SK-N-SH (cell line): ENCODE measurements at regions not wholly inside any gene's neighbourhood (a gene's known extent, or its start where the extent isn't known, plus 50 kb on each side); places are given as distances from the start of the nearest gene placed in this dataset.

Experiments used
- CTCF ChIA-PET: fragments of 300-600, 350-600 bp; formaldehyde crosslinking; extraction: SDS; loops from one replicate; lab custom pipeline; 2021; lab: Yijun Ruan, JAX
- POLR2A ChIA-PET: fragments of 350-600 bp; sonication (Branson Sonifier 250); formaldehyde crosslinking; extraction: SDS; loops from one replicate; lab custom pipeline; 2020; ENCODE audit warnings: antibody characterized with exemption, inconsistent platforms; lab: Yijun Ruan, JAX
- DNase-seq: peaks from one replicate; pipeline ENCODE4 v3.0.0; 2012
- H2AFZ ChIP-seq: fragments of 200-600 bp; sonication (generic); 2 replicates; pipeline ENCODE4 v1.8.1; 2016; ENCODE audit warnings: antibody characterized with exemption, mild to moderate bottlenecking, low read depth
- H3F3A ChIP-seq: fragments of 200-600 bp; sonication (generic); replicated peaks from 2 replicates; pipeline ENCODE3; 2016; ENCODE audit warnings: antibody characterized with exemption, mild to moderate bottlenecking; ENCODE audit not compliant: insufficient read depth
- H3K27ac ChIP-seq, 2 experiments: fragments of 200-500 bp in 1 of 2; fragments of 200-600 bp in 1 of 2; sonication (Bioruptor generic) in 1 of 2; sonication (generic), shearing (Covaris generic) in 1 of 2; 2 replicates each; pipeline versions ENCODE4 v1.5.1 to v1.6.1; 2014 to 2016; ENCODE audit warnings: low read depth in 2 of 2, inconsistent platforms in 1 of 2, low read length in 1 of 2, mild to moderate bottlenecking in 1 of 2, mixed read lengths in 1 of 2
- H3K27me3 ChIP-seq: fragments of 200-600 bp; sonication (generic), shearing (Covaris generic); 2 replicates; pipeline ENCODE4 v1.6.1; 2016; ENCODE audit warnings: mixed run types; ENCODE audit not compliant: insufficient read depth
- H3K36me3 ChIP-seq, 2 experiments: fragments of 200-500 bp in 1 of 2; fragments of 200-600 bp in 1 of 2; sonication (Bioruptor generic) in 1 of 2; sonication (generic) in 1 of 2; replicated peaks in 1 of 2; 2 replicates each; pipeline versions ENCODE3 to v1.5.1; 2014 to 2016; ENCODE audit warnings: low read length in 1 of 2, mild to moderate bottlenecking in 1 of 2; ENCODE audit not compliant: insufficient read depth in 2 of 2, control insufficient read depth in 1 of 2
- H3K4me1 ChIP-seq, 2 experiments: fragments of 200-500 bp in 1 of 2; fragments of 200-600 bp in 1 of 2; sonication (Bioruptor generic) in 1 of 2; sonication (generic), shearing (Covaris generic) in 1 of 2; 2 replicates each; pipeline versions ENCODE4 v1.5.1 to v1.6.1; 2014 to 2016; ENCODE audit warnings: low read depth in 1 of 2, low read length in 1 of 2, mixed run types in 1 of 2; ENCODE audit not compliant: insufficient read depth in 2 of 2, control insufficient read depth in 1 of 2
- H3K4me2 ChIP-seq: fragments of 200-600 bp; sonication (generic), shearing (Covaris generic); 2 replicates; pipeline ENCODE4 v1.6.1; 2017; ENCODE audit warnings: mixed run types
- H3K4me3 ChIP-seq, 2 experiments: fragments of 200-500 bp in 1 of 2; fragments of 200-600 bp in 1 of 2; sonication (Bioruptor generic) in 1 of 2; sonication (generic), shearing (Covaris generic) in 1 of 2; 2 replicates each; pipeline versions ENCODE4 v1.5.1 to v1.8.1; 2014 to 2016; ENCODE audit warnings: low read depth in 2 of 2, inconsistent platforms in 1 of 2, low read length in 1 of 2, mild to moderate bottlenecking in 1 of 2, mixed read lengths in 1 of 2, moderate library complexity in 1 of 2
- H3K79me2 ChIP-seq: fragments of 200-600 bp; sonication (generic); 2 replicates; pipeline ENCODE4 v1.8.1; 2017; ENCODE audit warnings: mild to moderate bottlenecking; ENCODE audit not compliant: insufficient read depth
- H3K9ac ChIP-seq: fragments of 200-600 bp; sonication (generic); 2 replicates; pipeline ENCODE4 v1.6.1; 2017; ENCODE audit warnings: mixed run types
- H3K9me2 ChIP-seq: fragments of 200-600 bp; sonication (generic); 2 replicates; pipeline ENCODE4 v1.6.1; 2017; ENCODE audit warnings: mixed run types
- H3K9me3 ChIP-seq: fragments of 200-600 bp; sonication (generic); 2 replicates; pipeline ENCODE4 v1.6.1; 2017; ENCODE audit warnings: mixed run types, mild to moderate bottlenecking, moderate library complexity
- H4K20me1 ChIP-seq: fragments of 200-600 bp; sonication (generic); 2 replicates; pipeline ENCODE4 v1.6.1; 2017; ENCODE audit warnings: mild to moderate bottlenecking, mixed run types; ENCODE audit not compliant: insufficient read depth
- EP300 ChIP-seq, 2 experiments: IDR thresholded peaks; 2 replicates each; pipeline versions ENCODE4 v1.4.0 to v1.6.1; 2012; ENCODE audit warnings: borderline replicate concordance in 1 of 2, low read depth in 1 of 2, low read length in 1 of 2
- EZH2phosphoT487 ChIP-seq: fragments of 200-600 bp; sonication (generic); IDR thresholded peaks from 2 replicates; pipeline ENCODE4 v1.6.1; 2017; ENCODE audit warnings: low read depth, mixed run types, mild to moderate bottlenecking, antibody characterized with exemption, moderate library complexity, borderline replicate concordance
- FOXM1 ChIP-seq: IDR thresholded peaks from 2 replicates; pipeline ENCODE4 v1.4.0; 2012; ENCODE audit warnings: low read depth, mild to moderate bottlenecking
- GABPA ChIP-seq: IDR thresholded peaks from 2 replicates; pipeline ENCODE4 v1.4.0; 2012; ENCODE audit warnings: low read depth, mild to moderate bottlenecking
- JUND ChIP-seq: IDR thresholded peaks from 2 replicates; pipeline ENCODE4 v1.4.0; 2012
- MEF2A ChIP-seq: IDR thresholded peaks from 2 replicates; pipeline ENCODE4 v1.4.0; 2012; ENCODE audit warnings: low read depth, borderline replicate concordance
- MXI1 ChIP-seq: IDR thresholded peaks from 2 replicates; pipeline ENCODE4 v1.6.1; 2012; ENCODE audit warnings: mild to moderate bottlenecking, low read depth, low read length, improper control_type of control experiment
- NFIC ChIP-seq: IDR thresholded peaks from 2 replicates; pipeline ENCODE4 v1.4.0; 2012; ENCODE audit warnings: borderline replicate concordance
- RAD21 ChIP-seq: IDR thresholded peaks from 2 replicates; pipeline ENCODE4 v1.6.1; 2012; ENCODE audit warnings: mild to moderate bottlenecking, low read length
- RFX5 ChIP-seq: IDR thresholded peaks from 2 replicates; pipeline ENCODE4 v1.6.1; 2012; ENCODE audit warnings: mild to moderate bottlenecking, improper control_type of control experiment, low read length
- WGBS: methylation state at CpG from one replicate; pipeline ENCODE4 v1.1.6; 2017; ENCODE audit warnings: low lambda C conversion rate; 5-methylcytosine and 5-hydroxymethylcytosine counted together
- TF ChIP-seq, protein P1 (sequence below): fragments of 150-350 bp; IDR thresholded peaks from 2 replicates; pipeline ENCODE4 v1.6.1; 2016; ENCODE audit warnings: mild to moderate bottlenecking, low read depth, low read length
- TF ChIP-seq, protein P2 (sequence below): IDR thresholded peaks from 2 replicates; pipeline ENCODE4; 2012
- TF ChIP-seq, protein P3 (sequence below): IDR thresholded peaks from 2 replicates; pipeline ENCODE4 v1.4.0; 2012; ENCODE audit warnings: low read depth, borderline replicate concordance
- TF ChIP-seq, protein P4 (sequence below): IDR thresholded peaks from 2 replicates; pipeline ENCODE4 v1.4.0; 2012; ENCODE audit warnings: low read depth

DNA sequence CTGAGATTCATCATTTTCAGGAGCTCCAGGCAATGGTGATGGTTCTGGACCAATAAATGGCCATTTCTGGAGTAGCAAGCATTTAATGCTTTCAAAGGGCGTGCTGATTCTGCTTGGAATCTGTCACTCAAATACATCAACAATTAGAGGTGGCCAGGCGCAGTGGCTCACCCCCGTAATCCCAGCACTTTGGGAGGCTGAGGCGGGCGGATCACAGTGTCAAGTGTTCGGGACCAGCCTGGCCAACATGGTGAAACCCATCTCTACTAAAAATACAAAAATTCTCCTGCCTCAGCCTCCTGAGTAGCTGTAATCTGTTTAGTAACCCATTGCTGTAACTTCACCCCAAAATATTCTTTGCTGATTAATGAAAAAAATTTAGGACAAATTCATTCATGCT, 1574.2 kb downstream of the EFNB2 start:
- Histone ChIP-seq H3K36me3 (no peaks in the 10 kb centered on the region), H3F3A (no peaks in the 10 kb centered on the region), H3K27ac (no peak overlapping the region), H3K9me3 (no peaks in the 10 kb centered on the region), H2AFZ (no peak overlapping the region), H3K4me1 (no peaks in the 10 kb centered on the region), H3K27me3 (no peaks in the 10 kb centered on the region), H4K20me1 (no peaks in the 10 kb centered on the region), H3K4me3 (no peak overlapping the region), H3K9me2 (no peaks in the 10 kb centered on the region), H3K4me2 (no peak overlapping the region), H3K9ac (no peak overlapping the region)
- CTCF ChIA-PET: interaction anchor here (0.5 kb wide), 1 partner anchor 293 kb away, joined by 3 read pairs; no protein-coding TSS in a partner anchor
- POLR2A ChIA-PET: no interaction called here
- WGBS: 38% methylated on average over 2 of the region's 6 CpGs
- DNase-seq: no peak
- no peak for TF ChIP-seq MXI1
- no peak for TF ChIP-seq RFX5
- TF ChIP-seq, all 33 proteins: peak for 0
- no peaks in the 10 kb centered on the region for H3K79me2 ChIP-seq

DNA sequence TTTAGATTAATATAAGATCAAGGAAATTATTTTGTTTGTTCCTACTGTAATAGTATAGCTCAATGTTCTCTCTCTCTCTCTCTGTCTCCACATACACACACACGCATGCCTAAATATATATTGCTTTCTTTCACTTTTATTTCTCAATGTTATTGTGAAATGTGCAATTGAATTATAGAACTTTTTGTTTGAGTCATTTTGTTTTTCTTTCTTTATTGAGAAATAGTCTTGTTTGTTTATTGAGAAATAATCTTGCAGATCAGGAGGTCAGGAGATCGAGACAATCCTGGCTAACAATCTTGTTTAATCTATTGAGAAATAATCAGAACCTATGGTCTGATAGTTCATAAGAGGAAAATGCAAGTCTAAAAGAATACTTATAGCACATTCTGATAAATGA, 1581.3 kb downstream of the EFNB2 start:
- ChIA-PET POLR2A (no interaction called here), CTCF (no interaction called here)
- H3K9ac ChIP-seq: no peak overlapping the region
- H3F3A ChIP-seq: no peaks in the 10 kb centered on the region
- no peak overlapping the region for H3K4me2 ChIP-seq
- H4K20me1 ChIP-seq: no peaks in the 10 kb centered on the region
- TF ChIP-seq, protein P1, sequence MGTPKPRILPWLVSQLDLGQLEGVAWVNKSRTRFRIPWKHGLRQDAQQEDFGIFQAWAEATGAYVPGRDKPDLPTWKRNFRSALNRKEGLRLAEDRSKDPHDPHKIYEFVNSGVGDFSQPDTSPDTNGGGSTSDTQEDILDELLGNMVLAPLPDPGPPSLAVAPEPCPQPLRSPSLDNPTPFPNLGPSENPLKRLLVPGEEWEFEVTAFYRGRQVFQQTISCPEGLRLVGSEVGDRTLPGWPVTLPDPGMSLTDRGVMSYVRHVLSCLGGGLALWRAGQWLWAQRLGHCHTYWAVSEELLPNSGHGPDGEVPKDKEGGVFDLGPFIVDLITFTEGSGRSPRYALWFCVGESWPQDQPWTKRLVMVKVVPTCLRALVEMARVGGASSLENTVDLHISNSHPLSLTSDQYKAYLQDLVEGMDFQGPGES: no peak
- TF ChIP-seq, protein P2, sequence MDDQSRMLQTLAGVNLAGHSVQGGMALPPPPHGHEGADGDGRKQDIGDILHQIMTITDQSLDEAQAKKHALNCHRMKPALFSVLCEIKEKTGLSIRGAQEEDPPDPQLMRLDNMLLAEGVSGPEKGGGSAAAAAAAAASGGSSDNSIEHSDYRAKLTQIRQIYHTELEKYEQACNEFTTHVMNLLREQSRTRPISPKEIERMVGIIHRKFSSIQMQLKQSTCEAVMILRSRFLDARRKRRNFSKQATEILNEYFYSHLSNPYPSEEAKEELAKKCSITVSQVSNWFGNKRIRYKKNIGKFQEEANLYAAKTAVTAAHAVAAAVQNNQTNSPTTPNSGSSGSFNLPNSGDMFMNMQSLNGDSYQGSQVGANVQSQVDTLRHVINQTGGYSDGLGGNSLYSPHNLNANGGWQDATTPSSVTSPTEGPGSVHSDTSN: no peak
- TF ChIP-seq RFX5 (no peak), NFIC (no peak), JUND (no peak), GABPA (no peak), MEF2A (no peak), EZH2phosphoT487 (no peak), RAD21 (no peak), FOXM1 (no peak), EP300 (IDR thresholded peaks at IDR 0.05; ENCODE audit: borderline replicate concordance in 1 of 2, low read depth in 1 of 2, low read length in 1 of 2) (no peak)
- TF ChIP-seq, protein P3, sequence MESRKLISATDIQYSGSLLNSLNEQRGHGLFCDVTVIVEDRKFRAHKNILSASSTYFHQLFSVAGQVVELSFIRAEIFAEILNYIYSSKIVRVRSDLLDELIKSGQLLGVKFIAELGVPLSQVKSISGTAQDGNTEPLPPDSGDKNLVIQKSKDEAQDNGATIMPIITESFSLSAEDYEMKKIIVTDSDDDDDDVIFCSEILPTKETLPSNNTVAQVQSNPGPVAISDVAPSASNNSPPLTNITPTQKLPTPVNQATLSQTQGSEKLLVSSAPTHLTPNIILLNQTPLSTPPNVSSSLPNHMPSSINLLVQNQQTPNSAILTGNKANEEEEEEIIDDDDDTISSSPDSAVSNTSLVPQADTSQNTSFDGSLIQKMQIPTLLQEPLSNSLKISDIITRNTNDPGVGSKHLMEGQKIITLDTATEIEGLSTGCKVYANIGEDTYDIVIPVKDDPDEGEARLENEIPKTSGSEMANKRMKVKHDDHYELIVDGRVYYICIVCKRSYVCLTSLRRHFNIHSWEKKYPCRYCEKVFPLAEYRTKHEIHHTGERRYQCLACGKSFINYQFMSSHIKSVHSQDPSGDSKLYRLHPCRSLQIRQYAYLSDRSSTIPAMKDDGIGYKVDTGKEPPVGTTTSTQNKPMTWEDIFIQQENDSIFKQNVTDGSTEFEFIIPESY: no peak
- TF ChIP-seq, protein P4, sequence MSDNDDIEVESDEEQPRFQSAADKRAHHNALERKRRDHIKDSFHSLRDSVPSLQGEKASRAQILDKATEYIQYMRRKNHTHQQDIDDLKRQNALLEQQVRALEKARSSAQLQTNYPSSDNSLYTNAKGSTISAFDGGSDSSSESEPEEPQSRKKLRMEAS: no peak
- H2AFZ ChIP-seq: no peak overlapping the region
- WGBS: 39% methylated on average over 2 of the region's 2 CpGs
- peaks cover 0 to 2% of the 10 kb centered on the region in 2 experiments; a peak in 2 of 4 replicates for H3K4me1 ChIP-seq
- no peaks in the 10 kb centered on the region for H3K36me3 ChIP-seq
- H3K9me2 ChIP-seq: no peaks in the 10 kb centered on the region
- no peaks in the 10 kb centered on the region for H3K9me3 ChIP-seq
- H3K79me2 ChIP-seq: no peaks in the 10 kb centered on the region
- no peak overlapping the region for H3K4me3 ChIP-seq
- no peak overlapping the region for H3K27ac ChIP-seq
- H3K27me3 ChIP-seq: no peaks in the 10 kb centered on the region
- no peak for DNase-seq
